Mucosa of descending colon (tissue), 3 donors: ENCODE measurements at regions not wholly inside any gene's neighbourhood (a gene's known extent, or its start where the extent isn't known, plus 50 kb on each side); places are given as distances from the start of the nearest gene placed in this dataset.

Source experiments
- ATAC-seq: fragments of 200-7000 bp; cut with Tn5 transposase; one replicate; pipeline ENCODE4 v1.9.1; 2020; ENCODE audit warnings: mild to moderate bottlenecking, moderate library complexity
- DNase-seq, 3 donors: peaks; one replicate each; pipeline ENCODE4 v3.0.0-alpha.2; 2020
- H3K36me3 ChIP-seq: fragments of 200-600 bp; one replicate; pipeline ENCODE4 v1.8.0; 2021; ENCODE audit warnings: low read depth, mild to moderate bottlenecking
- H3K4me1 ChIP-seq: fragments of 200-600 bp; one replicate; pipeline ENCODE4 v1.8.0; 2021; ENCODE audit warnings: low read depth, mild to moderate bottlenecking
- H3K4me3 ChIP-seq: fragments of 200-600 bp; one replicate; pipeline ENCODE4 v1.8.0; 2021; ENCODE audit warnings: mild to moderate bottlenecking
- H3K9me3 ChIP-seq: fragments of 200-600 bp; one replicate; pipeline ENCODE4 v1.8.0; 2021; ENCODE audit warnings: mild to moderate bottlenecking
- CTCF ChIP-seq: fragments of 200-600 bp; IDR thresholded peaks from one replicate; pipeline ENCODE4 v1.8.0; 2022; ENCODE audit warnings: antibody characterized with exemption, mild to moderate bottlenecking
- intact Hi-C, 2 donors: fragments of 100-400 bp; cut with DNase I in 1 of 2; cut with micrococcal nuclease in 1 of 2; formaldehyde crosslinking; loops; one replicate each; pipeline versions ENCODE4 v1.11.0 to v1.11.1; 2022; cut with DNase I, micrococcal nuclease
- donor health status: DM: no; HTN: no; CAD: no; lungs with moderate emphysema.
- donor health status: DM: no; HTN: no; CAD: no.
- donor health status: DM: no; HTN: yes; CAD: no.

GRCh38 chr14:98466807-98467206, 805.2 kb downstream of the BCL11B start:
- H3K4me1 ChIP-seq, result no peaks in the 10 kb centered on the region
- intact Hi-C loops, result no loop called here
- no peak for ATAC-seq

GRCh38 chr14:98470663-98471062, 801.3 kb downstream of the BCL11B start:
- DNase-seq, result no peak

More at GRCh38 chr14:98466807-98467206, 805.2 kb downstream of the BCL11B start:
- TF ChIP-seq CTCF, result no peak
- Histone ChIP-seq H3K4me3 (no peak overlapping the region), H3K36me3 (no peaks in the 10 kb centered on the region), H3K9me3 (no peaks in the 10 kb centered on the region)
- DNase-seq, result no peak

GRCh38 chr14:98474900-98475299, 797.1 kb downstream of the BCL11B start:
- H3K4me3 ChIP-seq, result no peak overlapping the region
- H3K36me3 ChIP-seq, result no peaks in the 10 kb centered on the region
- no peak for TF ChIP-seq CTCF
- intact Hi-C loops, result no loop called here
- ATAC-seq, result no peak
- no peak for DNase-seq
- H3K4me1 ChIP-seq, result no peaks in the 10 kb centered on the region
- H3K9me3 ChIP-seq, result no peaks in the 10 kb centered on the region

More at GRCh38 chr14:98470663-98471062, 801.3 kb downstream of the BCL11B start:
- Histone ChIP-seq H3K4me3 (no peak overlapping the region), H3K9me3 (no peaks in the 10 kb centered on the region), H3K4me1 (no peaks in the 10 kb centered on the region), H3K36me3 (no peaks in the 10 kb centered on the region)
- TF ChIP-seq CTCF, result no peak
- no peak for ATAC-seq
- intact Hi-C loops, result no loop called here

GRCh38 chr14:98477935-98478334, 794.1 kb downstream of the BCL11B start:
- no peak for ATAC-seq
- TF ChIP-seq CTCF, result no peak

GRCh38 chr14:98489115-98489514, 782.9 kb downstream of the BCL11B start:
- intact Hi-C loops, result no loop called here
- no peak for TF ChIP-seq CTCF
- H3K9me3 ChIP-seq, result no peaks in the 10 kb centered on the region
- ATAC-seq, result no peak
- no peak for DNase-seq
- no peak overlapping the region for H3K4me3 ChIP-seq
- no peaks in the 10 kb centered on the region for H3K4me1 ChIP-seq
- no peaks in the 10 kb centered on the region for H3K36me3 ChIP-seq

More at GRCh38 chr14:98477935-98478334, 794.1 kb downstream of the BCL11B start:
- no peaks in the 10 kb centered on the region for H3K36me3 ChIP-seq
- no peak overlapping the region for H3K4me3 ChIP-seq
- intact Hi-C loops, result no loop called here
- DNase-seq, result no peak
- H3K9me3 ChIP-seq, result no peaks in the 10 kb centered on the region
- no peaks in the 10 kb centered on the region for H3K4me1 ChIP-seq

GRCh38 chr14:98494582-98494981, 777.4 kb downstream of the BCL11B start:
- no peak for DNase-seq
- H3K4me1 ChIP-seq, result no peaks in the 10 kb centered on the region
- no peak for ATAC-seq
- no peak overlapping the region for H3K4me3 ChIP-seq
- no peaks in the 10 kb centered on the region for H3K9me3 ChIP-seq
- no peak for TF ChIP-seq CTCF
- no peaks in the 10 kb centered on the region for H3K36me3 ChIP-seq
- intact Hi-C loops, result no loop called here
